GM13977 (cell line): ENCODE measurements at regions not wholly inside any gene's neighbourhood (a gene's known extent, or its start where the extent isn't known, plus 50 kb on each side); places are given as distances from the start of the nearest gene placed in this dataset.
A peak's percentile ranks its signal among the peaks of the same experiment; 100 is the strongest.

Experiments used
- DNase-seq: peaks from one replicate; pipeline ENCODE4 v3.0.0; 2012; ENCODE audit warnings: low spot score
- CTCF ChIP-seq: IDR thresholded peaks from 2 replicates; pipeline ENCODE4 v1.5.1; 2012; ENCODE audit warnings: mild to moderate bottlenecking, control low read depth; ENCODE audit not compliant: insufficient read depth; ENCODE audit errors: extremely low read depth, missing control alignments
- in situ Hi-C: fragments of 300-500 bp; cut with MboI; formaldehyde crosslinking; loops from one replicate; pipeline ENCODE4 v1.12.0; 2022; ENCODE audit warnings: low sequenced_read_pairs, low pct_unique_long_range_greater_than_20kb, mixed read lengths, inconsistent platforms; ENCODE audit not compliant: unreplicated experiment

DNA sequence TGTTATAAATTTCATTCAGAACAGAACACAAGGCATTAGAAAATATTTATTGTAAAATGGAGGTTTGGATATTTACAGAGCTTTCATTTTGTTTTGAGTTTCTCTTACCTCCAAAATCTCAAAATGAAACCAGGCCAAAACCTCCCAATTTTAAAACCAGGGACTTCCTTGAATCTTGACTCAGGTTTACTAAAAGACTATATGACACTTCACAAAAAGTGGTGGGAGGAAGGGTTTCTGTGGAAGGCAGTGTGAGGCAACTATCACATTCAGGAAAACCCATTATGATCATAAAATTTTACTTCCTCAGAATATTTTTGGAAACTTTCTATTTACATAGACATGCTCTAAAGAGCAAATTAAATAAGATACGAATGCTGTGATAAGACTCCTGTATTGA is 205.8 kb upstream of the EOMES start:
- DNase-seq = no peak
- in situ Hi-C loops = no loop called here
- TF ChIP-seq CTCF = no peak

GRCh38 chr3:27930052-27930602 is 208.0 kb upstream of the EOMES start:
- TF ChIP-seq CTCF = no peak
- DNase-seq = no peak
- in situ Hi-C loops = no loop called here

DNA sequence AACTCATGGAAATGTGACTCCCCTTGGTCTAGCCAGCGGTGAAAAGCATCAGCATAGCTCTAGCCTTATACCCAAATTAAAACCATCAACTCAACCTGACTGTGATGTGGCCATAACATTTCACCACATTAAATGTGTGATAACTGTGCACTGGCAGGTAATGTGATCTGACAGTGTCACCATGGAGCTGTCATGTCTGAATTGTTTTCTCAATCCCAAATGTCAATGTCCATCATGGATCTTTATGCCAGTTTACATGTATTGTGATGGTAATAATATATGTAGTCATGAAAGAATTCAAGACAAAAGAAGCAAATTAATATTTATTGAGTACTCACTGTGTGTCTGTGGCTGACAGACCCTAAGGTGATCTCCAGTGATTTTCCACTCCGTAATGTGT is 213.4 kb upstream of the EOMES start:
- TF ChIP-seq CTCF = no peak
- in situ Hi-C loops = no loop called here
- DNase-seq = no peak

DNA sequence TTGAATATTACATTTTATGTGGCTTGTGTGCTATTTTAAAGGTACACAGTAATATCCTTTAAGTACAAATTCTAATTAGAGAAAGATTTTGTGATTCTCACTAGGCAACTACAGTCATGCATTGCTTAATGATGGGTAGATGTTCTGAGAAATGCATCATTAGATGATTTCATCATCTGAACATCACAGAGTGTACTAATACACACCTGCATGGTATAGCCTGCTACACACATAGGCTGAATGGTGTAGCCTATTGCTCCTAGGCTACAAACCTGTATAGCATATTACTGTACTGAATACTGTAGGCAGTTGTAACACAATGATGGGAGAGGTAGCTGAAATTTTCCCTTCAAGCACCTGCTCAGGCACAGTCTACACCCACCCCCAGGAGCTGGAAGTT is 217.4 kb upstream of the EOMES start:
- TF ChIP-seq CTCF = no peak
- in situ Hi-C loops = no loop called here
- no peak for DNase-seq

- DNase-seq = no peak
These were observed 217.8 kb upstream of the EOMES start for GRCh38 chr3:27939940-27940339.

GRCh38 chr3:27943106-27943505 is 221.0 kb upstream of the EOMES start:
- in situ Hi-C loops = no loop called here
- peak; percentile 29 for TF ChIP-seq CTCF
- DNase-seq = no peak

More at GRCh38 chr3:27939940-27940339, 217.8 kb upstream of the EOMES start:
- in situ Hi-C loops = no loop called here
- TF ChIP-seq CTCF = no peak

- no peak for TF ChIP-seq CTCF
- in situ Hi-C loops = no loop called here
These were observed 223.1 kb upstream of the EOMES start for GRCh38 chr3:27945229-27945628.

More at GRCh38 chr3:27945229-27945628, 223.1 kb upstream of the EOMES start:
- DNase-seq = no peak
